B cell (primary cell): ENCODE measurements at regions not wholly inside any gene's neighbourhood (a gene's known extent, or its start where the extent isn't known, plus 50 kb on each side); places are given as distances from the start of the nearest gene placed in this dataset.

Source experiments
- ATAC-seq: fragments of 200-7000 bp; cut with Tn5 transposase; one replicate; pipeline ENCODE4 v1.10.0; 2021; ENCODE audit warnings: low read depth, mild to moderate bottlenecking, moderate number of reproducible peaks, moderate library complexity
- CTCF ChIA-PET: fragments of 350-600 bp; sonication (Branson Sonifier 250); formaldehyde crosslinking; loops from one replicate; lab custom pipeline; 2021; ENCODE audit warnings: antibody characterized with exemption, inconsistent platforms; lab: Charles Lee
- POLR2A ChIA-PET: fragments of 350-600 bp; sonication (Branson Sonifier 250); formaldehyde crosslinking; loops from one replicate; lab custom pipeline; 2021; ENCODE audit warnings: antibody characterized with exemption; lab: Charles Lee
- DNase-seq: peaks from one replicate; pipeline ENCODE4 v3.0.0; 2013
- H2AFZ ChIP-seq: 2 replicates; pipeline ENCODE4 v1.6.1; 2012; ENCODE audit warnings: mild to moderate bottlenecking, low read depth, low read length; ENCODE audit not compliant: insufficient read depth, poor library complexity, severe bottlenecking
- H3K27ac ChIP-seq, 2 donors: 1 replicate in 1 of 2; 2 replicates in 1 of 2; pipeline ENCODE4 v1.5.1; 2012 to 2013; ENCODE audit warnings: low read length in 2 of 2, mild to moderate bottlenecking in 2 of 2, moderate library complexity in 1 of 2
- H3K27me3 ChIP-seq, 4 experiments: fragments of 200-600 bp in 1 of 4; sonication (generic) in 1 of 4; replicated peaks in 1 of 4; 1 replicate in 2 of 4; 2 replicates in 2 of 4; pipeline versions ENCODE4 v1.6.1 to v1.7.0; 2013 to 2016; ENCODE audit warnings: low read length in 3 of 4, mild to moderate bottlenecking in 2 of 4, mixed read lengths in 1 of 4, moderate library complexity in 1 of 4; ENCODE audit not compliant: insufficient read depth in 4 of 4, control insufficient read depth in 3 of 4; ENCODE audit errors: control extremely low read depth in 1 of 4
- H3K36me3 ChIP-seq, 2 experiments: replicated peaks in 1 of 2; 1 replicate in 1 of 2; 2 replicates in 1 of 2; pipeline versions ENCODE4 v1.6.1 to v1.7.1; 2013; ENCODE audit warnings: low read length in 1 of 2; ENCODE audit not compliant: insufficient read depth in 2 of 2, control insufficient read depth in 1 of 2; ENCODE audit errors: control extremely low read depth in 1 of 2, extremely low read depth in 1 of 2
- H3K4me1 ChIP-seq, 2 donors: fragments of 200-600 bp in 1 of 2; sonication (generic) in 1 of 2; 1 replicate in 1 of 2; 2 replicates in 1 of 2; pipeline versions ENCODE4 v1.5.1 to v1.6.1; 2013 to 2017; ENCODE audit warnings: low read length in 2 of 2; ENCODE audit not compliant: control insufficient read depth in 2 of 2, insufficient read depth in 2 of 2
- H3K4me2 ChIP-seq: replicated peaks from 2 replicates; pipeline ENCODE3; 2012; ENCODE audit warnings: mild to moderate bottlenecking, low read depth, low read length; ENCODE audit not compliant: poor library complexity, severe bottlenecking
- H3K4me3 ChIP-seq, 5 experiments: fragments of 200-600 bp in 1 of 5; sonication (generic) in 1 of 5; 1 replicate in 3 of 5; 2 replicates in 2 of 5; pipeline versions ENCODE4 v1.5.1 to v1.7.0; 2011 to 2016; ENCODE audit warnings: low read length in 4 of 5, mild to moderate bottlenecking in 4 of 5, low read depth in 2 of 5, control low read depth in 1 of 5, moderate library complexity in 1 of 5; ENCODE audit not compliant: insufficient read depth in 1 of 5; ENCODE audit errors: control extremely low read depth in 1 of 5, extremely low read depth in 1 of 5
- H3K79me2 ChIP-seq: fragments of 200-600 bp; sonication (generic); one replicate; pipeline ENCODE4 v1.6.0; 2016; ENCODE audit warnings: low read length; ENCODE audit not compliant: control insufficient read depth, insufficient read depth
- H3K9ac ChIP-seq: fragments of 200-600 bp; sonication (generic); 2 replicates; pipeline ENCODE4 v1.6.1; 2017; ENCODE audit warnings: mild to moderate bottlenecking, low read length, moderate library complexity
- H3K9me3 ChIP-seq, 3 donors: one replicate each; pipeline versions ENCODE4 v1.6.1 to v1.7.1; 2013; ENCODE audit warnings: low read length in 2 of 3; ENCODE audit not compliant: control insufficient read depth in 2 of 3, insufficient read depth in 1 of 3; ENCODE audit errors: control extremely low read depth in 1 of 3
- H4K20me1 ChIP-seq: 2 replicates; pipeline ENCODE4 v1.6.0; 2012; ENCODE audit warnings: mild to moderate bottlenecking, low read length; ENCODE audit not compliant: insufficient read depth, control insufficient read depth, poor library complexity, severe bottlenecking
- H3K27ac Mint-ChIP-seq: one replicate; pipeline ENCODE4 v1.8.0; 2021; ENCODE audit warnings: mixed read lengths
- H3K27me3 Mint-ChIP-seq: one replicate; pipeline ENCODE4 v1.8.0; 2021; ENCODE audit warnings: mixed read lengths
- H3K4me1 Mint-ChIP-seq: one replicate; pipeline ENCODE4 v1.8.0; 2021; ENCODE audit warnings: mixed read lengths
- H3K4me3 Mint-ChIP-seq: one replicate; pipeline ENCODE4 v1.8.0; 2021; ENCODE audit warnings: mixed read lengths
- H3K9me3 Mint-ChIP-seq: one replicate; pipeline ENCODE4 v1.8.0; 2022; ENCODE audit warnings: mixed read lengths; ENCODE audit not compliant: insufficient read depth
- EZH2 ChIP-seq: IDR thresholded peaks from 2 replicates; pipeline ENCODE4 v1.6.1; 2012; ENCODE audit warnings: borderline replicate concordance, low read depth, mild to moderate bottlenecking, moderate library complexity, low read length; ENCODE audit not compliant: insufficient read depth, poor library complexity, severe bottlenecking
- WGBS: methylation state at CpG from one replicate; pipeline ENCODE4 v1.1.5; 2013; ENCODE audit warnings: missing lambda C conversion rate; ENCODE audit not compliant: insufficient coverage; 5-methylcytosine and 5-hydroxymethylcytosine counted together
- intact Hi-C: fragments of 100-400 bp; cut with micrococcal nuclease; formaldehyde crosslinking; loops from one replicate; pipeline ENCODE4 v1.10.0; 2022
- TF ChIP-seq, protein P1 (sequence below): fragments of 200-600 bp; IDR thresholded peaks from one replicate; pipeline ENCODE4 v1.8.0; 2022; ENCODE audit warnings: antibody characterized with exemption, mild to moderate bottlenecking

DNA sequence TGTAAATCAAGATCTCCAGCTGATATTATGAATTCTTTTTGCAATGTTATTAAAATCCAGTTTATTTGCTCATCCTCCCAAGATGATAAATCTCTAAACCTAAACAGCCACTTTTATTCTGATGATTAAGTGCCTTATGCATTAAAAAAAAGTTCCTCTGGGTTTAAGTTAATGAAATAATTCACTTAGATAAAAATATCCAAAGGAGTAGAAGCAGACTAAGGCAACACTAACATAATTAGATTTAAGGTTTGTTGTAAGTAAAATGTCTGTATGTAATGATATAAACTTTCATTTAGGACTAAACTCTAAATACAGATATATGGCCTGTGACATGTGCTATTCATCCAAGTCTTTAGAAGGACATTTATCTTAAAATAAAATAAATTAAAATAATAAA lies 457.2 kb downstream of the TENT5A start:
- DNase-seq (no peak), ATAC-seq (no peak)
- no peak overlapping the region for H3K9ac ChIP-seq
- Mint-ChIP-seq H3K9me3 (no peaks in the 10 kb centered on the region), H3K4me3 (no peak overlapping the region), H3K27ac (no peak overlapping the region), H3K4me1 (no peaks in the 10 kb centered on the region), H3K27me3 (no peaks in the 10 kb centered on the region)
- intact Hi-C loops: no loop called here
- no peaks in the 10 kb centered on the region for H3K9me3 ChIP-seq
- POLR2A ChIA-PET: no interaction called here
- no peak overlapping the region for H2AFZ ChIP-seq
- H3K27me3 ChIP-seq: no peaks in the 10 kb centered on the region
- no peak overlapping the region for H3K4me2 ChIP-seq
- H3K79me2 ChIP-seq: no peaks in the 10 kb centered on the region
- H3K36me3 ChIP-seq: no peaks in the 10 kb centered on the region
- no peaks in the 10 kb centered on the region for H4K20me1 ChIP-seq
- no peak overlapping the region for H3K27ac ChIP-seq
- H3K4me1 ChIP-seq: no peaks in the 10 kb centered on the region
- no peak overlapping the region for H3K4me3 ChIP-seq
- TF ChIP-seq, protein P1, sequence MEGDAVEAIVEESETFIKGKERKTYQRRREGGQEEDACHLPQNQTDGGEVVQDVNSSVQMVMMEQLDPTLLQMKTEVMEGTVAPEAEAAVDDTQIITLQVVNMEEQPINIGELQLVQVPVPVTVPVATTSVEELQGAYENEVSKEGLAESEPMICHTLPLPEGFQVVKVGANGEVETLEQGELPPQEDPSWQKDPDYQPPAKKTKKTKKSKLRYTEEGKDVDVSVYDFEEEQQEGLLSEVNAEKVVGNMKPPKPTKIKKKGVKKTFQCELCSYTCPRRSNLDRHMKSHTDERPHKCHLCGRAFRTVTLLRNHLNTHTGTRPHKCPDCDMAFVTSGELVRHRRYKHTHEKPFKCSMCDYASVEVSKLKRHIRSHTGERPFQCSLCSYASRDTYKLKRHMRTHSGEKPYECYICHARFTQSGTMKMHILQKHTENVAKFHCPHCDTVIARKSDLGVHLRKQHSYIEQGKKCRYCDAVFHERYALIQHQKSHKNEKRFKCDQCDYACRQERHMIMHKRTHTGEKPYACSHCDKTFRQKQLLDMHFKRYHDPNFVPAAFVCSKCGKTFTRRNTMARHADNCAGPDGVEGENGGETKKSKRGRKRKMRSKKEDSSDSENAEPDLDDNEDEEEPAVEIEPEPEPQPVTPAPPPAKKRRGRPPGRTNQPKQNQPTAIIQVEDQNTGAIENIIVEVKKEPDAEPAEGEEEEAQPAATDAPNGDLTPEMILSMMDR: no peak
- no peak for TF ChIP-seq EZH2
- CTCF ChIA-PET: no interaction called here

DNA sequence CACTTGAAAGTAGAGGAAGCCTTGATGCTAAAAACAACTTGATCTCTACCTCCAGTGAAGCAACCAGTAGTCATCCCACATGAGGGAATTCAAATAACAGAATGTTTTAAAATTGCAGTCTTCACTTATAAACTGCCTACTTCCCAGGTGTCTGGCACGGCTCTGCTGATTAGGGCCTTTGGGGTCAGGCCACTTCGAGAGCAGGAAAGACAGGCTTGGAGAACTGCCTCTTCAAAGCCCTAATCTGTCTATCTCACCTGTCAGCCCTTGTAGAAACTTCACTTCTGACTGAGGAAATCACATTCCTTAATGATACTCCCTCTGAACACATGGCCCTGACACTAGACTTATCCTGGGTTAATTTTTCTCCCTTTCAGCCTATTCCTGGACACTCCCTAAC lies 458.6 kb downstream of the TENT5A start:
- DNase-seq: no peak
- ChIA-PET POLR2A (no interaction called here), CTCF (no interaction called here)
- H3K27me3 ChIP-seq: no peaks in the 10 kb centered on the region
- H3K4me1 ChIP-seq: no peaks in the 10 kb centered on the region
- intact Hi-C loops: no loop called here
- H3K27me3 Mint-ChIP-seq: no peaks in the 10 kb centered on the region
- no peak for TF ChIP-seq EZH2
- TF ChIP-seq, protein P1: no peak
- ATAC-seq: no peak
- no peak overlapping the region for H3K4me2 ChIP-seq
- no peaks in the 10 kb centered on the region for H3K79me2 ChIP-seq
- no peak overlapping the region for H3K9ac ChIP-seq
- H2AFZ ChIP-seq: no peak overlapping the region
- no peaks in the 10 kb centered on the region for H3K4me1 Mint-ChIP-seq
- H4K20me1 ChIP-seq: no peaks in the 10 kb centered on the region
- H3K27ac Mint-ChIP-seq: no peak overlapping the region
- H3K27ac ChIP-seq: no peak overlapping the region
- no peak overlapping the region for H3K4me3 ChIP-seq
- WGBS: 69% methylated on average over 2 of the region's 2 CpGs
- no peaks in the 10 kb centered on the region for H3K9me3 Mint-ChIP-seq
- no peaks in the 10 kb centered on the region for H3K36me3 ChIP-seq
- H3K9me3 ChIP-seq: no peaks in the 10 kb centered on the region
- H3K4me3 Mint-ChIP-seq: no peak overlapping the region
